ENCODE measurements at regions not wholly inside any gene's neighbourhood (a gene's known extent, or its start where the extent isn't known, plus 50 kb on each side); places are given as distances from the start of the nearest gene placed in this dataset.

DNA sequence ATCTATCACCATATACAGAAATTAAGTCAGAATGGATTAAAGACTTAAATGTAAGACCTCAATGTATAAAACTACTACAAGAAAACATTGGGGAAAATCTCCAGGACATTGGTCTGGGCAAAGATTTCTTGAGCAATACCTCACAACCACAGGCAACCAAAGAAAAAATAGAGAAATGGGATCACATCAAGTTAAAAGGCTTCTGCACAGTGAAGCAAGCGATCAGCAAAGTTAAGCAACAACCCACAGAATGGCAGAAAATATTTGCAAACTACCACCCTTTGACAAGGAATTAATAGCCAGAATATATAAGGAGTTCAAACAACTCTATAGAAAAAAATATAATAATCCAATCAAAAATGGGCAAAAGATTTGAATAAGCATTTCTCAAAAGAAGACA is 236.9 kb upstream of the EMCN start:
- TF ChIP-seq, protein P1, sequence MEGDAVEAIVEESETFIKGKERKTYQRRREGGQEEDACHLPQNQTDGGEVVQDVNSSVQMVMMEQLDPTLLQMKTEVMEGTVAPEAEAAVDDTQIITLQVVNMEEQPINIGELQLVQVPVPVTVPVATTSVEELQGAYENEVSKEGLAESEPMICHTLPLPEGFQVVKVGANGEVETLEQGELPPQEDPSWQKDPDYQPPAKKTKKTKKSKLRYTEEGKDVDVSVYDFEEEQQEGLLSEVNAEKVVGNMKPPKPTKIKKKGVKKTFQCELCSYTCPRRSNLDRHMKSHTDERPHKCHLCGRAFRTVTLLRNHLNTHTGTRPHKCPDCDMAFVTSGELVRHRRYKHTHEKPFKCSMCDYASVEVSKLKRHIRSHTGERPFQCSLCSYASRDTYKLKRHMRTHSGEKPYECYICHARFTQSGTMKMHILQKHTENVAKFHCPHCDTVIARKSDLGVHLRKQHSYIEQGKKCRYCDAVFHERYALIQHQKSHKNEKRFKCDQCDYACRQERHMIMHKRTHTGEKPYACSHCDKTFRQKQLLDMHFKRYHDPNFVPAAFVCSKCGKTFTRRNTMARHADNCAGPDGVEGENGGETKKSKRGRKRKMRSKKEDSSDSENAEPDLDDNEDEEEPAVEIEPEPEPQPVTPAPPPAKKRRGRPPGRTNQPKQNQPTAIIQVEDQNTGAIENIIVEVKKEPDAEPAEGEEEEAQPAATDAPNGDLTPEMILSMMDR (IDR thresholded peaks at IDR 0.05; ENCODE audit: low read depth, low read length), result no peak
- TF ChIP-seq EZH2phosphoT487 (IDR thresholded peaks at IDR 0.05; ENCODE audit: low read depth), result no peak
